ENCODE measurements at regions not wholly inside any gene's neighbourhood (a gene's known extent, or its start where the extent isn't known, plus 50 kb on each side); places are given as distances from the start of the nearest gene placed in this dataset.

DNA sequence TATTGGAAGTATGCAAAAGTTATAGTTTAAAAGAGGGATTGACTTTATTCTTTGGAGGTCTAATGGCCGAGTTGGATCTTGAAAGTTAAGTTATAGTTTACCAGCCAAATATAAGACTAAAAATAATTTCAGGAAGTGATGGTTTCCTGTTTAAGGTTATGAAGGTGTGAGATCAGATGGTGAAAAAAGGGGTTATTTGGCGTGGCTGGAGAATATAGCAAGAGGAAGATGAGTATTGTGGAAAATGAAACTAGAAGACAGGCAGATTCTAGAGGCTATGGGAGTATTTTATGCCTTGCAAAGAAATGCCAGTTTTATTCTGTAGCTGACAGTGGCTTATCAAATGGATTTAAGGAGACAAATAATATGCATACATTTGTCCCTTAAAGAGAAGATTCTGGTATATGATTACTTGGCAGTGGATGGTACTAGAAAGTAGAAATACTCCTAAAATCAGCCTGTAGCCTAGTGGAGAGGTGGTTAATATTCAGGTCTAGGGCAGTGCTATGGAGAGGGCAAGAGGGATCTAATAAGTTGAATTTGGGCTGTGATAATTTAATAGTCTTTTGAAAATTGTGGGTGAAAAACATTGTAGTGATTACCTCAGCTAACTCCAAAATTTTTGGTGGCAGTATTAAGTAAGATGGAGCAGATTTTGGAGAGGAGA is 1091.8 kb upstream of the ATXN7L3B start:
- in situ Hi-C loops (cut with HindIII; ENCODE audit: low pct_ligation_motif_present, low sequenced_read_pairs): no loop called here
- H3K4me3 ChIP-seq (ENCODE audit: low read depth, low read length): no peak overlapping the region
- no peaks in the 10 kb centered on the region for H3K27me3 ChIP-seq (replicated peaks)
- no peak for DNase-seq
- no peaks in the 10 kb centered on the region for H3K36me3 ChIP-seq (replicated peaks)
- no peak for TF ChIP-seq CTCF (IDR thresholded peaks at IDR 0.05; ENCODE audit: low read depth, low read length, missing control alignments)
- no peak overlapping the region for H3K27ac ChIP-seq

GRCh38 chr12:73452672-73453469 is 1084.8 kb upstream of the ATXN7L3B start:
- Histone ChIP-seq H3K36me3 (replicated peaks) (no peaks in the 10 kb centered on the region), H3K4me3 (ENCODE audit: low read depth, low read length) (no peak overlapping the region), H3K27me3 (replicated peaks) (no peaks in the 10 kb centered on the region), H3K27ac (no peak overlapping the region)
- in situ Hi-C loops (cut with HindIII; ENCODE audit: low pct_ligation_motif_present, low sequenced_read_pairs): no loop called here
- no peak for DNase-seq
- no peak for TF ChIP-seq CTCF (IDR thresholded peaks at IDR 0.05; ENCODE audit: low read depth, low read length, missing control alignments)

- in situ Hi-C loops (cut with HindIII; ENCODE audit: low pct_ligation_motif_present, low sequenced_read_pairs): no loop called here
- H3K27ac ChIP-seq: no peak overlapping the region
- TF ChIP-seq CTCF (IDR thresholded peaks at IDR 0.05; ENCODE audit: low read depth, low read length, missing control alignments): no peak
- H3K27me3 ChIP-seq (replicated peaks): no peaks in the 10 kb centered on the region
- H3K36me3 ChIP-seq (replicated peaks): no peaks in the 10 kb centered on the region
- H3K4me3 ChIP-seq (ENCODE audit: low read depth, low read length): no peak overlapping the region
- DNase-seq: no peak
Measured at GRCh38 chr12:73460212-73460611, 1077.4 kb upstream of the ATXN7L3B start.

DNA sequence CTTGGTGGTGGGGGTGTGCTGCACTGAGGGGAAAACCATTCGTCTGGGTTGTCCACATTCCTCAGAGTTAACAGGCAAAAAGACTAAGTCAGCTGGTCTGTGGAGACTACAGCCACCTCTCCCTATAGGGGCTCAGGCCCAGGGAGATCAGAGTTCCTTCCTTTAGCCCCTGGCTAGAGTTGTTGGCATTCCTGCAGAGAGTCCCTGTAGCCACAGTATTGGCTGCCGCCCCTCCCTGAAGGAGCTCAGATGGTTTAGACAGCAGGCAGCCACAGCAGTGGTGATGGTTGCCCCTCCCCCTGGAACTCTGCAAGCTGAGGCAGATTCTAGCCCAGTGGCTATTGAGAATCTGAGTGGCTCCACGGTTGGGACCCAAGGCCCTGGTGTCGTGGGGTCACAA is 1072.5 kb upstream of the ATXN7L3B start:
- Histone ChIP-seq H3K36me3 (replicated peaks) (no peaks in the 10 kb centered on the region), H3K27me3 (replicated peaks) (no peaks in the 10 kb centered on the region), H3K27ac (no peak overlapping the region), H3K4me3 (ENCODE audit: low read depth, low read length) (no peak overlapping the region)
- no peak for TF ChIP-seq CTCF (IDR thresholded peaks at IDR 0.05; ENCODE audit: low read depth, low read length, missing control alignments)
- no peak for DNase-seq
- in situ Hi-C loops (cut with HindIII; ENCODE audit: low pct_ligation_motif_present, low sequenced_read_pairs): no loop called here

- Histone ChIP-seq H3K27ac (no peak overlapping the region), H3K4me3 (ENCODE audit: low read depth, low read length) (no peak overlapping the region), H3K36me3 (replicated peaks) (no peaks in the 10 kb centered on the region), H3K27me3 (replicated peaks) (no peaks in the 10 kb centered on the region)
- DNase-seq: no peak
- TF ChIP-seq CTCF (IDR thresholded peaks at IDR 0.05; ENCODE audit: low read depth, low read length, missing control alignments): no peak
- in situ Hi-C loops (cut with HindIII; ENCODE audit: low pct_ligation_motif_present, low sequenced_read_pairs): no loop called here
Measured at GRCh38 chr12:73486256-73486655, 1051.4 kb upstream of the ATXN7L3B start.

Measured in brain microvascular endothelial cell (primary cell).